OCI-LY3 (cell line): ENCODE measurements at regions not wholly inside any gene's neighbourhood (a gene's known extent, or its start where the extent isn't known, plus 50 kb on each side); places are given as distances from the start of the nearest gene placed in this dataset.

Experiments
- H2AFZ ChIP-seq: fragments of 200-600, 300-600 bp; shearing (Covaris generic); 2 replicates; pipeline ENCODE4 v1.6.0; 2014; ENCODE audit warnings: antibody characterized with exemption, low read depth, low read length
- H3K27ac ChIP-seq: fragments of 200-600, 300-600 bp; sonication (generic); 2 replicates; pipeline ENCODE4 v1.5.1; 2014; ENCODE audit warnings: mild to moderate bottlenecking, low read length, moderate library complexity, mixed read lengths
- H3K27me3 ChIP-seq: fragments of 200-600, 300-600 bp; sonication (generic); 2 replicates; pipeline ENCODE4 v1.6.1; 2014; ENCODE audit warnings: low read depth, low read length, mixed read lengths
- H3K36me3 ChIP-seq: fragments of 200-600, 300-600 bp; sonication (generic); replicated peaks from 2 replicates; pipeline ENCODE3; 2014; ENCODE audit warnings: low read depth, low read length, mixed read lengths
- H3K4me1 ChIP-seq: fragments of 300-600, 200-600 bp; sonication (generic); 2 replicates; pipeline ENCODE4 v1.6.1; 2014; ENCODE audit warnings: low read length, mixed read lengths
- H3K4me2 ChIP-seq: fragments of 200-600, 300-600 bp; sonication (generic); 2 replicates; pipeline ENCODE4 v1.6.1; 2014; ENCODE audit warnings: low read length, mixed read lengths
- H3K4me3 ChIP-seq: fragments of 300-600, 200-600 bp; sonication (generic); 2 replicates; pipeline ENCODE4 v1.5.1; 2014; ENCODE audit warnings: antibody characterized with exemption, mild to moderate bottlenecking, low read length, moderate library complexity
- H3K79me2 ChIP-seq: fragments of 300-600, 200-600 bp; shearing (Covaris generic); 2 replicates; pipeline ENCODE4 v1.6.1; 2014; ENCODE audit warnings: mild to moderate bottlenecking, low read length, mixed read lengths
- H3K9ac ChIP-seq: fragments of 300-600, 200-600 bp; shearing (Covaris generic); 2 replicates; pipeline ENCODE4 v1.6.0; 2014; ENCODE audit warnings: mild to moderate bottlenecking, low read length, moderate library complexity
- H3K9me3 ChIP-seq: fragments of 200-600, 300-600 bp; shearing (Covaris generic); 2 replicates; pipeline ENCODE4 v1.6.1; 2014; ENCODE audit warnings: low read length, mixed read lengths; ENCODE audit not compliant: insufficient read depth
- H4K20me1 ChIP-seq: fragments of 200-600, 300-600 bp; sonication (generic); 2 replicates; pipeline ENCODE4 v1.6.1; 2016; ENCODE audit warnings: low read length, mixed read lengths; ENCODE audit not compliant: insufficient read depth
- EZH2phosphoT487 ChIP-seq: fragments of 200-600 bp; shearing (Covaris generic); IDR thresholded peaks from 2 replicates; pipeline ENCODE4 v1.6.1; 2018; ENCODE audit warnings: antibody characterized with exemption, mixed run types, low read depth
- TF ChIP-seq, protein P1 (sequence below): fragments of 200-600, 300-600 bp; sonication (generic); IDR thresholded peaks from 2 replicates; pipeline ENCODE4 v1.5.1; 2014; ENCODE audit warnings: antibody characterized with exemption, low read length, low read depth

DNA sequence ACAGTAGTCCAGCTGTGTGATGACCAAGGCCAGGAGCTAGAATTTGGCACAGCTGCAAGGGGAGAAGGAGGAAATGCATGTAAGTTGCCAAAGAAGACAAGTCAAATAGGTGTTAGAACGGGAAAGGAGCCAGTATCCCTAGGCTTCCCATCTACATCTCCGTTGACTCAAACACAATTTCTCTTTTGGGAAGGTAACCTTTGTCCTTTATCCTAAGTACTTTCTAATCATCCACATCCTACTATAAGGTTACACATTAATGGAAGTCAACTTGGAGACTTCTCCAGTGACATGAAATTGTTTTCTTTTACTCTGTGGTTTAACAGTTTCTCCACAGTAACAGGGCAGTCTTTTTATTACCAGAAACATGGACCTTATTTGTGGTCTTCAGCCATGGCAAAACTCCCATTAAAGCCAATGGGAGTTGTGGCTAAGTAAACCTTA, 620.0 kb downstream of the ANKRD50 start:
- Histone ChIP-seq H3K27me3 (no peaks in the 10 kb centered on the region), H3K4me2 (no peak overlapping the region), H2AFZ (no peak overlapping the region), H3K9ac (no peak overlapping the region), H3K9me3 (no peaks in the 10 kb centered on the region), H3K79me2 (no peaks in the 10 kb centered on the region), H4K20me1 (no peaks in the 10 kb centered on the region), H3K4me3 (no peak overlapping the region), H3K36me3 (no peaks in the 10 kb centered on the region), H3K4me1 (no peaks in the 10 kb centered on the region), H3K27ac (no peak overlapping the region)
- TF ChIP-seq, protein P1, sequence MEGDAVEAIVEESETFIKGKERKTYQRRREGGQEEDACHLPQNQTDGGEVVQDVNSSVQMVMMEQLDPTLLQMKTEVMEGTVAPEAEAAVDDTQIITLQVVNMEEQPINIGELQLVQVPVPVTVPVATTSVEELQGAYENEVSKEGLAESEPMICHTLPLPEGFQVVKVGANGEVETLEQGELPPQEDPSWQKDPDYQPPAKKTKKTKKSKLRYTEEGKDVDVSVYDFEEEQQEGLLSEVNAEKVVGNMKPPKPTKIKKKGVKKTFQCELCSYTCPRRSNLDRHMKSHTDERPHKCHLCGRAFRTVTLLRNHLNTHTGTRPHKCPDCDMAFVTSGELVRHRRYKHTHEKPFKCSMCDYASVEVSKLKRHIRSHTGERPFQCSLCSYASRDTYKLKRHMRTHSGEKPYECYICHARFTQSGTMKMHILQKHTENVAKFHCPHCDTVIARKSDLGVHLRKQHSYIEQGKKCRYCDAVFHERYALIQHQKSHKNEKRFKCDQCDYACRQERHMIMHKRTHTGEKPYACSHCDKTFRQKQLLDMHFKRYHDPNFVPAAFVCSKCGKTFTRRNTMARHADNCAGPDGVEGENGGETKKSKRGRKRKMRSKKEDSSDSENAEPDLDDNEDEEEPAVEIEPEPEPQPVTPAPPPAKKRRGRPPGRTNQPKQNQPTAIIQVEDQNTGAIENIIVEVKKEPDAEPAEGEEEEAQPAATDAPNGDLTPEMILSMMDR, result no peak
- no peak for TF ChIP-seq EZH2phosphoT487

DNA sequence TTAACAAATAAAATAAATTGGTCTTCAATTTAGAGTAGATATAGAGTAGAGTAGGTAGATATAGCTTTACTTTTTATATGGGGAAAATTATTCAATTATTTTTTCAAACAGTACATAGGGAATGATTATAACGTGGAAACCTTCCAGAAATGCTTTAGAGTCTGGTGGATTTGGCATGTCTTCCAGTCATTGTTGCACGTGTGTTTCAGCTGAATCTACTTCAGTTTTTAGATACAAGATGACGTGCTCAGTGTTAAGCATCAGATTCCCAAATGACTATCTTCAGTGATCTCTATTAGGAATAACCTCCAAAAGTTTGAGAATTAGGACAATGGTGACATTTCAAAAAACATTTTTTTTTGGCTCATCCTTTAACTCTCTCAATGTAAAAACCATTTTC, 616.9 kb downstream of the ANKRD50 start:
- Histone ChIP-seq H3K27me3 (no peaks in the 10 kb centered on the region), H3K9ac (no peak overlapping the region), H2AFZ (no peak overlapping the region), H3K36me3 (no peaks in the 10 kb centered on the region), H3K4me2 (no peak overlapping the region), H3K9me3 (no peaks in the 10 kb centered on the region), H3K27ac (no peak overlapping the region), H4K20me1 (no peaks in the 10 kb centered on the region), H3K4me3 (no peak overlapping the region), H3K79me2 (no peaks in the 10 kb centered on the region), H3K4me1 (no peaks in the 10 kb centered on the region)
- TF ChIP-seq, protein P1, result no peak
- no peak for TF ChIP-seq EZH2phosphoT487

DNA sequence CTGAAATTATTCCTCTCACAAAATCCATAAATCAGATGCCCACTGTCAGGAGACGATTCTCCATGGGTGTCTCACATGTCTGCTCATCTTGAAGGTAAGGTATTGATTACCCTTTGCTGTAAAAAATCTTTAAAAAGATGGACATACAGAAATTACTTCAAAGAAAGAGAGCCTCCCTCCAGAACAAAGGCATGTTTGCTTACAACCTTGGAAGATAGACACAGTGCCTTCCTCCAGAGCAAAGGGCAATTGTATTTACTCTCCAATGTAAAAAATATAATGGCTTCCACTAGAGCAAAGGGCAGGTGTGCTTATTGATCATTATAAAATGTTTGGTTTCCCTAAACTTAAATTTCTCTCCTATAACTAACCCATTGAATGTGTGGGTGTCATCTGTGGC, 616.2 kb downstream of the ANKRD50 start:
- Histone ChIP-seq H4K20me1 (no peaks in the 10 kb centered on the region), H3K4me1 (no peaks in the 10 kb centered on the region), H3K79me2 (no peaks in the 10 kb centered on the region), H3K36me3 (no peaks in the 10 kb centered on the region), H3K9ac (no peak overlapping the region), H3K4me2 (no peak overlapping the region), H3K9me3 (no peaks in the 10 kb centered on the region), H3K27me3 (no peaks in the 10 kb centered on the region), H2AFZ (no peak overlapping the region), H3K27ac (no peak overlapping the region), H3K4me3 (no peak overlapping the region)
- TF ChIP-seq, protein P1, result no peak
- no peak for TF ChIP-seq EZH2phosphoT487

DNA sequence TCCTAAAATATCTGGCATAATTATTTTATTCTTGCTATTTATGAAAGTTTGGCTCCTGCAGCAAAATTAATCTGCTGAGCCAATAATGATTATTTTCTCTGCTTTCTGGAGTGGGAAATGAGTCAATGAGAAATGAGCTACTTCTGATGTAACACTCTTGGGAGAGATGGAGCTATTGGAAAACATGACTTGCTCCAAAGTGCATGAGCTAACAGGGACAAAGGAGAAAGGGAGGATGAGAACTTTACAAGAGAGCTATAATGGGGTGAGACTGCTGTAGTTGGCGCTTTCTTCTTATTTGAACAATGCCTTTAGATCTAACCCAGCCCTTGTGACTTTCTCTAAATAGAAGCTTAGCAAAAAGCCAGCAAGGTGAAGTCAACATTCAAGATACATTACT, 615.1 kb downstream of the ANKRD50 start:
- H3K9ac ChIP-seq, result no peak overlapping the region

More for the DNA sequence above, 615.1 kb downstream of the ANKRD50 start:
- Histone ChIP-seq H3K4me1 (no peaks in the 10 kb centered on the region), H3K27me3 (no peaks in the 10 kb centered on the region), H3K4me2 (no peak overlapping the region), H3K36me3 (no peaks in the 10 kb centered on the region), H3K27ac (no peak overlapping the region), H3K9me3 (no peaks in the 10 kb centered on the region), H4K20me1 (no peaks in the 10 kb centered on the region), H2AFZ (no peak overlapping the region), H3K4me3 (no peak overlapping the region), H3K79me2 (no peaks in the 10 kb centered on the region)
- TF ChIP-seq, protein P1, result no peak
- no peak for TF ChIP-seq EZH2phosphoT487
